ENCODE measurements at regions not wholly inside any gene's neighbourhood (a gene's known extent, or its start where the extent isn't known, plus 50 kb on each side); places are given as distances from the start of the nearest gene placed in this dataset.
"Not testable (repeated sequence)": the region's sequence is repeated elsewhere in the genome, so short reads cannot be mapped to it uniquely, and the experiment has no call there.

DNA sequence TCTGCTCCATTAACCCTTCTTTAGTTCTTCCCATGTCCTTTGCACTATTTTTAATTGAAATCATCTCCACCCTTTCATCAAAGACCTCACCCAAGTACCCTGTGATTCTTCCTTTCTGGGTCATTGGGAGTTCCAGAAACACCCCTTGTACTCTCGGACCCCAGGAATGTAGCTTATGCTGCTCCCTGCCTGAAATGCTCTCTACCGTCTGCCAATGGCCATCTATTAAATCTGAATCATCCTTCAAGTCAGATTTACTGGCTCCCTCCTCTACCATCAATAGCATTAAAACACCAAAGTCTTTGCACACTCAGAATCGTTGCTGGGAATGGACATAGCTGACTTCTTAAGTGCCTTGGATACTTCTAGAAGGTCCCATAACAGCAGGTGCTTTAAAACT lies 73.2 kb upstream of the GADD45A start:
- DNase-seq (ENCODE audit: low read depth): no peak

DNA sequence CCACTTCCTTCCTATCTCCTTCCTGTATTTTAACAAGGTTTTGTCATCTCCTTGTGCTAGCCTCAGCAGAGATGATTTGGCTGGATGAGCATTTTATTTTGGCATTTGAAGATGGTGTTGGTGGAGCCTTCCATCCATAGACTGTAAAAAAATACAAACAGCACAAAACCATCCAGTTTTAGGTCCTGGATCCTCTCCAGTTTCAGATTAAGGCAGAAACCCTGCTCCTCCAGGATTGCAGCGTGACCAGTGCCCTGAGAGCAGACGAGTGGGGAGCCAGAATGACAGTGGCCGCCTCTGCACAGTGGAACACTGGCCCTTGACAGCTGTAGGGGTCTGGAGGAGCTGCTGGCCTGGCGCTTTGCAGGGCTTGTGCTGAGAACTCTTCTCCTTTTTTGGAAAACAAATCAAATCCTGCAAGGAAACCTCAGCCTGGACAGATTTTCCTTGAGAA lies 72.2 kb upstream of the GADD45A start:
- peak; percentile 26 for DNase-seq (ENCODE audit: low read depth)

DNA sequence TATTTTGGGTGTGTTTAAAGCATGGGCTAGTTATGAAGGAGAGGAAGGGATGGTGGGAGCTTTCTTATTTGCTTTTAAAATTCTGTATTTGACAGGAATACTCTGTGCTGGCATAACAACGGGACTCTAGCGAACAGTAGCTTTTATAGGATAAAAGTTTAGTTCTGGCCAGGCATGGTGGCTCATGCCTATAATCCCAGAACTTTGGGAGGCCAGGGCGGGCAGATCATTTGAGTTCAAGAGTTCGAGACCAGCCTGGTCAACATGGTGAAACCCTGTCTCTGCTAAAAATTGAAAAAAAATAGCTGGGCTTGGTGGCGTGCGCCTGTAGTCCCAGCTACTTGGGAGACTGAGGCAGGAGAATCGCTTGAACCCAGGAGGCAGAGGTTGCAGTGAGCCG lies 71.5 kb upstream of the GADD45A start:
- DNase-seq (ENCODE audit: low read depth): not testable (repeated sequence)

DNA sequence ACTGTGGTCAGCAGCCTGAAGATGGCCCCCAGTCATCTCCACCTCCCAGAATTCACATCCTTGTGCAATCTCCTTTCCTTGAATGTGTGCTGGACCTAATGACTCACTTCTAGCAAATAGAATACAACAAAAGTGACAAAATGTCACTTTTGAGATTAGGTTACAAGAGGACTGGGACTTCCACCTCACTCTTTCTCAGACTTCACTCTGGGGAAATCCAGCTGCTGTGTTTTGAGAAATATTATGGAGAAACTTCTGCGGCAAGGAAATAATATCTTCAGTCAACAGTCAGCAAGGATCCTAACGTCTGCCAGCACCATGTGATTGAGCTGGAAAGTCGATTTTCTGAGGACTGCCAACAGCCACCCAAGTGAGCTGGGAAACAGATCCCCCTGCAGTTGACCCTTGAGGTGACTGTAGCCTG lies 70.5 kb upstream of the GADD45A start:
- no peak for DNase-seq (ENCODE audit: low read depth)

DNA sequence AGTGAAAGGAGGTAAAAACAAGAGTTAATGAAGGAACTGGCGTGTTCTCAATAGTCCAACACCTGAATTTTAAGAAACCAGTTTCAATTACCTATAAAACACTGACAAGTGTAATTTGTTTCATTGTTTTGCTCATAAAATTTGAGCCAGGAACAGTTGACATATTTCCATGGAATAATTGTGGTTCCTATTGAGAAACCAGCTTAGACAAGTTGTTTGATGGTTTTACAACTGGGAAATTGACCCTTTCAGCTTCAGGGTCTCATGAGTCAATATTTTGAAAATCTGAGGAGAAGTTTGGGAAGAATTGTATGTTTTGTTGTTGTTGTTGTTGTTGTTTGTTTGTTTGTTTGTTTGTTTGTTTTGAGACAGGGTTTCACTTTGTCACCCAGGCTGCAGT lies 69.1 kb upstream of the GADD45A start:
- DNase-seq (ENCODE audit: low read depth): no peak

DNA sequence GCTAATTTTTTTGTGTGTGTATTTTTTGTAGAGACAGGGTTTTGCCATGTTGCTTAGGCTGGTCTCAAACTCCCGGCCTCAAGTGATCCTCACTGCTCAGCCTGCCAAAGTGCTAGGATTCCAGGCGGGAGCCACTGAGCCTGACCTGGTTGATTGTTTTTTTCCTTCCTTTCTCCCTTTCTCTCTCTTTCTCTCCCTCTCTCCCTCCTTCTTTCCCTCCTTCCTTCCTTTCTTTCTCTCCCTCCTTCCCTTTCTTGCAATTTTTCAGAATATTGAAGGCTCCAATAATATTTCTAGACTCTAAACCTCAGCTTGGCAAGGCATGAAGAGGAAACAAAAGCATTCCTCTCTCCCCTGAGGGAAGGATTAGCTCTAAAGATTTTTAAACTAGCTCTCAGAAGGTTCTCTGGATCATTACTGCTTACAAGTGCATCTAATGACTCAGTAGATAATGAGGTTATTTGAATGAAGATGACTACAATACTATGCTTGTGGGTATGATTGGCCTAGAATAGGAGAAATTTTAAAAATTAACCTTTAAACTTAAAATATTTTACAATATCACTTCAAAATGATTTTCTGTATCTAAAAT lies 68.5 kb upstream of the GADD45A start:
- no peak for DNase-seq (ENCODE audit: low read depth)

DNA sequence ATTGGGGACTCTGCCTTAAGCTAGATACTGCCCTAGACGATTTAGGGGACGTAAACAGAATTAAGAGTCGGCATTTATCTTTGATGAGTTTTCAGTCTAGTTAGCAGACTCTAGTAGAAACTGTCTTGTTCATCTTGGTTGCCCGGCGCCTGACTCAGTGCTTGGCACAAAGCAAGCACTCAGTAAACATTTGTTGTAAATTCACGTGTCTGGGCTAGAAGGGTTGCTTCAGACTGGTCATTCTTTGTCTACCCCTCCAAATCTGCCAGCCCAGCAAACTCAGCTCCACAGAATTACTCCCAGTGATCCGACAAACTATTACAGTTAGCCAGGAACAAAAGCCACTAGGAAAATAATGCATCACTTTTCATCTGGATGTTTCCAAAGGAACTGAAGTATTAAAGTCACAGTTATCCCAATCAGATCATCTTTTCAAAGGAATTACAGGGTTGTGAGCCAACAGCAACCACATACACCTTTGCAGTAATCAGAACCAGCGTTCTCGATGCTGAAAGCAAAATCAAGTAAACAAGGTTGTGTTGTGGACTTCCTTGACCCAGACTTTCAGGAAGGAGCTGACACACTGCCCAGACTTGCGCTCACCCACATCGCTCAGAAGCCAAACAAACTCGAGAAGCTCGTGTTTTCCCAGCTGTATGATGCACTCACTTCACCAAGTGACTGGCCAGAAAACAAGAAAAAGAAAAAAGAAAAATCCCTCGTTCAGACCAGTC lies 66.5 kb upstream of the GADD45A start:
- DNase-seq (ENCODE audit: low read depth): peak; percentile 79

DNA sequence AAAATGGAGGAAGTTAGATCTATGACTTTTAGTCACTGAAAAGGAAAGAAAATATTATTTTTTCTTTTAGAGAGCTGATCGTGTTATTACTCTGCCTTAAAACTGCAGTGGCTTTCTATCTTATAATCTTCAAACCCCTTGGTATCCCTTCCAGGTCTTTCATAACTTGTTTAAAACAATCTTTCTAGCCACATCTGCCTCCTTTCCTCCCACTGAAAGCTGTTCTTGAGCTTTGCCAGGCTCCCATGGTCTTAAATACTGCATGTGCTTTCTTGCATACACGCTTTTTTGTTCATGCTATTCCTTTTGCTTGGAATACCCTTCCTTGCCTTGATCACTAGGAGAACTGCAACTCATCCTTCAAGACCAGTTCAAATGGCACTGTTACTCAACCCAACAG lies 65.9 kb upstream of the GADD45A start:
- DNase-seq (ENCODE audit: low read depth): no peak

DNA sequence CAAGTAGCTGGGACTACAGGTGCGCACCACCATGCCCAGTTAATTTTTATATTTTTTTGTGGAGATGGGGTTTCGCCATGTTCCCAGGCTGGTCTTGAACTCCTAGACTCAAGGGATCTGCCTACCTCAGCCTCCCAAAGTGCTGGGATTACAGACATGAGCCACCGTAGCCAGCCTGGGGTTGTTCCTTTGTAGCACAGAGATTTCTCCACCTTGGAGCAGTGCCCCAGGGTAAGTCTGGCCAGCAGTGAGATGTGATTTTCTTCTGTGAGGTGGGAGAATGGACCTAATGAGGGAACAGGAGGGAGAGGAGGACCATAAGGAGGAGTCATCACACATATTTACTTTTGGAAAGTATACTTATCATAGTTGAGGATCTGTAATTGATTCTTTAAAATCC lies 61.1 kb upstream of the GADD45A start:
- no peak for DNase-seq (ENCODE audit: low read depth)

DNA sequence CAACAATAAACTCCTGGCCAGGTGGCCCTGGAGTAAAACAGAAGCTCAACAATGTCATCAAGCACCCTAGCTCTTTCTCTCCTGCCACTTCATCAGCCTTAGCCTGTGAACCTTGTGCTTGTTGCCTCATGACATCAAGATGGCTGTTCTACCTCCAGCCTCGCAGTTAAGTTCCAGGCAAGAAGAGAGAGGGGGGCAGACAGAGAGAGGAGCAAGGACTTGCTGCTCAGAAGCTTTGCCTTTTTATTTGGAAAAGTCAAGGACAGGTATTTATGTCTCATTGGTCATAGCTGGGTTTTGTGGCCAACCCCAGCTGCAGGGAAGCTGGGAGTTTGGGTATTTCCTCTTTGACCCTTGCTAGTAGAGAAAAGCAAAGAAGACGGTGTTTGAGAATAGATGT lies 60.3 kb upstream of the GADD45A start:
- no peak for DNase-seq (ENCODE audit: low read depth)

DNA sequence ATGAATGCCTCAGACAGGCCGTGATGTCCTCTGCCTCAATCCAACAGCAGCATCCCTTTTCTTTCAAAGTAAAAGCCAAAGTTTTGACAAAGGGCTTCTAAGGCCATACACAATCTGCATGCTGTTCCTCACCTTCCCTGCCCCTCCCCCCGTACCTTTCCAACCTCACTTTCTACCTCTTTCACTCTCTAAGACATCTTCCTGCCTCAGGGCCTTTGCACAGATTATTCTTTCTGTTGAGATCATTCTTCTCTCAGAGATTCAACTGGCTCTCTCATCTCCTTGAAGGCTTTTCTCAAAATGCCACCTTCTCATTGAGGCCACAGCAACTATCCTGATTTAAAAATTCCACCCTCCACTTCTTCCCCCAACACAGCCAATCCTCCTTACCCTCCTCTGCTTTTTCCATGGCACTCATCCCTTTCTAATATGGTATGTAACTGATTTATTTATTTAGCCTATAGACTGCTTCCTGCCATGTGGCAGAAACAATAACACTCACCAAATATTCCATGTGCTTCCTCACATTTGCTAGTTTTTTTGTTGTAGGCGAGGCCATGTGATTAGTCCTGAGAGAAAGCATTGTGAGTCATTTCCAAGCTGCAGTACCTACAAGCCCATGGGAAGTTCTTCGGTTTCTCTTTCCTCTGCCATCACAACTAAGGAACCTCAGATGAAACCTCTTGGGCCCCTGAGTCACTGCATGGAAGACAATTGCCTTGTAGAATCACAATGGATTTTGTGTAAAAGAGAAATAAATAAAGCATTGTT lies 58.7 kb upstream of the GADD45A start:
- peak; percentile 47 for DNase-seq (ENCODE audit: low read depth)

DNA sequence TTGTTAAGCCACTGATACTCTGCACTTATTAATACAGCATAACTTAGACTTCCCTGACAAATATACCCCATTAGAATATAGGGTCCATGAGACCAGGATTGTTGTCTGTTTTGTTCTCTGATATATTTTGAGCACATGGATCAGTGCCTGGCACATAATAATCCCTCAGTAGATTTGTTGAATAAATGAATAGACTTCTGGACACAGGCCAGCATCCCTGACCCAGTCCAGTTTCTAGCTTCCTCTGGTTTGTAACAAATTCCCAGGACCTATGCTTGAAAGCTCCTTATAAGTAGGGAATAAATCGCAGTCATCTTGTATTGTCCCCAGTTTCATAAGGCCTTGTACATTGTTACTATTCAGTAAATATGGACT lies 58.2 kb upstream of the GADD45A start:
- DNase-seq (ENCODE audit: low read depth): no peak

DNA sequence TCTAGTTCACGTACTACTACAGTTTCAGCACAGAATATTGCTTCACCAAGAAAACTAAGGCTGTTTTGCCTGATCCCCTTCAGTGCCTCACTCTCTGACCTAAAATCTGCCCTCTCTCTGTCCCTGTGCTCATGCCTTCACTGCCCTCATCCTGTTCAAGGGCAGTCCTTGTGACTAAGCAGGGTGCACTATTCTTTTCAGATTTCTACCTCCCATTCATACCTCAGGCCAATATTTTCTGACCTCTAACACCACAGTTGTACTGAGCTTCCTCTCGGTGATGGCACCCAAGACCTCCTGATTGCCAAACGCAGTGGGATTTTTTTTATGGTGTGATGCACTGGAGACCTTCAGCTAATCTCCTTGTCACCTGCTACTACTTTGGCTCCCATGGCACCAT lies 57.7 kb upstream of the GADD45A start:
- DNase-seq (ENCODE audit: low read depth): no peak

DNA sequence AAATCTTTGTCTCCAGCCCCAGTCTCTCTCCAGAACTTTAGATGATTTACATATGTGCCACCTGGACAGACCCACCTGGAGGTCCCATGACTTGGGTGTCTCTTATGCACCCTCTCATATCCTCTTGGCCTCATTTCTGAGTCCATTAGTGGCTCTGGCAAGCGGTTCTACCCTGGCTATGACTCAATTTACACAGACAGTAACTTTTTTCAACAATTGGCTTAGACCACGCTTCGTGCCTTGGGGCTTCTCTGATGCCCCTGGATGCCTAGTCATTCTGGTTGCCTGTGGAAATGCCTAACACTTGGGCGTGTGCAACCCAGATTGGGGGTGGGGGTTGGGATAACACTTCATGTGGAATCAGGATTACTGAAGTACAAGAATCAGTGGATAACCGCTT lies 57.1 kb upstream of the GADD45A start:
- no peak for DNase-seq (ENCODE audit: low read depth)

DNA sequence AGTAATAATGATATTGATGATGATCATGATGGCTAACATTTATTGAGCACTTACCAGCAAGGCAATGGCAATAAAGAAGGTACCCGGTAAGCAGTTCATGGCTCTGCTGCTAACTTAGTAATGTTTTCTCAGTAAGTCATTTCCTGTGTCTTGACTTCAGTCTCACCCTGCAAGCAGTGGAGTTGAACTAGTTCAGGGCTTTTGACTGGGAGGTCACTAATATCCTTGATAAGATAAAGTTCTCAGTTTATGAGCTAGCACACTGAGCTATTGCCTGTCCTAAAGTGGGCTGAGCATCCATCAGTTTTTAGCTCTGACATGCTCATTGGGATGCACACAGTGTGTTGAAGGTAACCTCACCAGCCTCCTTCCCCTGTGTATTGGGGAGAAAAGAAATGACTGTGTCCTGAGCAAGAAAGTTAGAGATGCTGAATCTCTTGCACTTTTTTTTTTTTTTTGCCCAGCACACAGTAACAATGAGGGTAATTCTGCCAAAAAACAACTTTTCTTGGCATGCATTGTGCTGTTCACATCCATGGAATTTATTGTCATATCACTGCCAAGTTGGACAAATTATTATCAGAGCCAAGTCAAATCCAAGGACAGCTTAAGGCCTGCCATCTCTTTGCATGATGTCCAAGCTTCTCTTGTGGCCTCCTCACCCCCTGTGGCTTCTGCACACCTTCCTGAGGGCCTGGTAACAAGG lies 55.5 kb upstream of the GADD45A start:
- peak; percentile 51 for DNase-seq (ENCODE audit: low read depth)

DNA sequence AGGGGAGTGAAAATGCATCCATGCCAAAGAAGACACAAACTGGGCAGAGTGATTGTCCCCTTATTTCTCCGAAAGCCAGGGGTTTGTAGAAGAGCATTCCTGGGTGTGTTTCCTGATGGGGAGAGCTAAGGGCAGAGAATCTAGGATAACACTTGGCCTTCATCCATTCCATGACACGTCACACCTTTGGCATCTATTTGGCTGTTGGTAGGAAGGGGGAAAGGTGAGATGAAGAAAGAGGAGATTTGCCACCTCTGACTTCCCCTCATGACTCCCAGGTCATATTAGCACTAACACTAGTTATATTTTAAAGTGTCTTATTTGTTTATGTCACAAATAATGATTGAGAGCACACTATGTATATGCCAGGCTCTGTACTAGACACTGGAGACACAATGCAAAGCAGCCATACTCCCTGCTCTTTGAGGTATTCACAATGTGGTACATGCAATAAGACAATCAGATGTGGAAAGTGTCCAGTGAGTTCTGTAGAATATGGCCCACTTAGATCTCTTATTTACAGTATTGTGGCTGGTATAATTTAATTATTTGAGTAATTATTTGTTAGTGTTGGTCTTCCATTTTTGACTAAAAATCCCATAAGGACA lies 54.5 kb upstream of the GADD45A start:
- DNase-seq (ENCODE audit: low read depth): no peak

DNA sequence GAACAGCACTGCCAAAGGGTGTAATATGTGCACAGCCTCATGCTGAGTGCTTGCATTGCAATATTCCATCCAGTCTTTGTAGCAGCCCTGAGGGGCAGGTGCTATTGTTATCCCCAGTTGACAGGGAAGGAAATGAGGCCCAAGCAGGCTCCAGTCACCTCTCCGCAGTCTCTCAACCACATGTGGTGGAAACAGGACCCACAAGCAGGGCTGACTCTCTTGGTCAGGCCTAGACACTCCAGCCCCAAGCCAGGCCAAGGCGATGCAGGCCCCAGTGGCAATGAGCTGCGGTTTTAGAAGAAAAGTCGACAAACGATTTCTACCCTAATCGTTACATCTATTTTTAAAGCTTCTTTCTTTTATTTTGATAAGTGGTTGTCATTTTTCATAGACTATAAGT lies 52.6 kb upstream of the GADD45A start:
- no peak for DNase-seq (ENCODE audit: low read depth)

DNA sequence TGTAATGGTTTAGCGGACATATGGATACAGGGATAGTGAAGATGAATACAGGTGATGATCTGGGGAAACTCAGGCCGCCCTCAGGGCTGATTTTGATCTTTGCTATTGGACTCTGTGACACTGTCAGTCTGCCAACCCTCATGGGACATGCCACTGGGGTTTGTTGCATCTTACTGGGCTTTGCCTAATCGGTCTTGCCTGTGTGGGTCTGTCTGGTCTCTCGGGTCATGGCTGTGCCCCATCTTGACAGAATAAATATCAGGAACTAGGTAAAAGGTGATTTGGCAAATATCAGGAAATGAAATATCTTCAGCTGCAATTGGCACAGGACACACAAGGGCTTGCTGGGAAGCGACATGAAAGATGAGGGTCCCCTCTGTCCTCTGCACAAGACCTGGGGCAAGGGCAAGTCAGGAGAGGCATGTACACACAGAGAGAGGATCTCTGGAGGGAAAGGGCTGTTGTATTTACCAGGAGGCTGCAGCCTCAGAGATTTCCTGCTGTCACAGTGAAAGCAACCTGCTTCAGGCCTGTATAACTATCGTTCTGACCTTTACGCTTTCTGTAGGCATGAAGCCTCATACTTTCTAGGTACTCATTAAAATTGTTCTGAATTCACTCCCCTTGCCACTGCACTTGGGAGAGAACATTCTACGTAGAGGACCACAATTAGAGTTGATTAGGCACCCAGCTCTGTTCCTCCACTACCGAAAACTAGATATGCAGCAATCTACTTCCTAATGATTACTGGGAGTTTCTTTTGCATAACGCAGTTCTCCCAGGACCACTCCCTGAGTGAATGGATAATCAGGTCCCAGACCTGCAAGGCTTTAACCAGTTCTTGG lies 52.0 kb upstream of the GADD45A start:
- DNase-seq (ENCODE audit: low read depth): no peak

DNA sequence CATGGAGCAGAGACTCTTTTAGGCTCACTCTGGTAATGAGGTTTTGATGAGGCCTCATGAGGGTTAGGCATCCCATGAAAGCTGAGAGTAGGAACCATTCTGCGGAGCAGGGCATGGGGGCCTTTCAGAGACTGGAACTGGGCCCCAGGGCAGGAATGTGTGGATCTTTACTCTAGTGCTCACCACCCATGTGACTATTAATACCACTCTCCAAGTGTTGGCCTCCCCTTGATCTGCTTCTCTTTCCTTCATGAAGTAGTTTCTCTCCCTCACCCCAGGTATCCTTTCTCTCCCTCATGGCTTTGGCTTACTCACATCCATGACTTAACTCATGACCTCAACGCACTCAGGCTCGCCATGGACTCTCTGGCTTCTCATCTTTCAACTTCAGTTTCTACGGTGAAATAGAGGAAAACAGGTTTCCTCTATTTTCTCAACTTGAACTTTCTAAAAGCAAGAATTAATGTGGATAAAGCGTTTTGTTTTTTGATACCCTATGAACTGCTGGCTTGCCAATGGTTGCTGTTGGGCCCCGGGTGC lies 50.5 kb upstream of the GADD45A start:
- DNase-seq (ENCODE audit: low read depth): no peak
